NCI-H69 (cell line): ENCODE measurements at regions not wholly inside any gene's neighbourhood (a gene's known extent, or its start where the extent isn't known, plus 50 kb on each side); places are given as distances from the start of the nearest gene placed in this dataset.
"Not testable (repeated sequence)": the region's sequence is repeated elsewhere in the genome, so short reads cannot be mapped to it uniquely, and the experiment has no call there.

Experiments
- DNase-seq: peaks from one replicate; lab custom pipeline; 2025; lab: John Stamatoyannopoulos, UW

DNA sequence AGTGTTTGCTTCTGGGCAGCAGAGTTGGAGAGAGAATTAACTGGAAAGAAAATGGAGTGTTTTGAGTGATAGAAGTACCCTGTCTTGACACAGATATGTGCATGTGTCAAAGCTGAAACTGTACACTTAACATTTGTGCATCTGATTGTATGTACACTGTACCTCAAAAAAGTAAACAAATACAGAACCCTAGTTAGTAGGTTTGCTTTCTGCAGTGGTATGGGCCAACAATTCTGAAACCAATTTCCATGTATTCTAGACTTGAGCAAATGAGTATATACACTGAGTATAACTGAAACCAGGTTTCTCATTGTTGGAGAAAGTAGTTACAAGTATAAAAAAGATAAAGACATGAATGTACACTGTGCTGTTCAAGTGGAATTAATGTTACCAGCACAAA lies 52.4 kb downstream of the ELAPOR2 start:
- DNase-seq: no peak

DNA sequence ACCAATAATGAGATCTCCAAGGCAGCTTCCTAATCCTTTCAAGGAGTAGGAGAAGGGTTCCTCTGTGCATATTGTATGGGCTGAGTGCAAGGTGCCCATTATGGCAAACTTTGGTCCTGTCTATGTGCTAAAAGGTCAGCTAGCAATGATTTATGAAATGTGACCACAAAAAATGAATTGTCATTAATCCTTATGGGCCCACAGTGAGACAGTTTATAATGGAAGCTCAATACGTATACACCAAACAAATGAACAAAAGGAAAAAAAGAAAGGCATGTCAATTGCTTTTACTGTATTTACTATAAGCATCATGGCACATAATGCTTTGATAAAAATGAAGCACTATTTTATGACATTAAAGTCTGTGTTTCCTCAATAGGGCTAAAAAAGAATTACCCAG lies 54.5 kb downstream of the ELAPOR2 start:
- DNase-seq: peak; percentile 53

DNA sequence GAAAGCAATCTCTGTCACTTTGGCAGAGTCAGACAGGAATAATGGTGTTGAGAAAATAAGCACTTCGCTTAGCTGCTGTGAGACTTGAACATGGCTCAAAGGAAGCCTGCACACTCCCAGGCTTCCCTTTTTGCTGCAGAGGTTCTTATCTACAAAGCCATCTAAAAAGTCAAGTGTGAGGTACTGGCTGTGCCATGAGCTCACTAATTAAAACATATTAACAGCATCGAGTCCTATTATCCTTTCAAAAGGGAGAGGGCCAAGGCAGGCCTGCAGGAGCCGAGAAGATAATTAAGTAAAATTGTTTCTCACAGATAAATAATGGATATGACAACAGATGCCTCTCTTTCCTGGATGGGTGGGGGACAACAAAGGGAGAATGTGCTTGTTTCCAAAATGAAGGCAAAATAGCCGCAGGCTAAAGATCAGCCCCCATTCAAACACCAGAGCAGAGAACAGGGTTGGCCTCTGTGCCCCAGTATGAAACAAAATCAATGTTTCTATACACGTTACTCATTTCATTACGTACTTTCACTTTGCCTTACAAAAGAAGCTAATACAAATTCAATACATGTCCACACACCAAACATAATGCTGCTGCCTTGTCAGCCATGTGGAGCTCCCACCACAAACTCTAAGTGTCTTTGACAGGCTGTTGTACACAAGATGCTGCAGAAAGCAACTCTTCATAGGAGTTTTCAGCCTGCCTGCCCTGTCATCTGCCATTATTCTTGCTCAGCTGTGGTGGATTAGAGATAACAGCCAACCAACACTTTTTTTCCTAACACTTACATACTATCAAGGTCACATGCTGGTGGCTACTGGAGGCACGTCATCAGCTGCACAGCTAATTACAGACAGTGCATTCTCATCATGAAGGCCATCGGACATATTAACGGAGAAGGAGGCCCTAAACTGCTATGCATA lies 55.3 kb downstream of the ELAPOR2 start:
- peak; percentile 93 for DNase-seq

DNA sequence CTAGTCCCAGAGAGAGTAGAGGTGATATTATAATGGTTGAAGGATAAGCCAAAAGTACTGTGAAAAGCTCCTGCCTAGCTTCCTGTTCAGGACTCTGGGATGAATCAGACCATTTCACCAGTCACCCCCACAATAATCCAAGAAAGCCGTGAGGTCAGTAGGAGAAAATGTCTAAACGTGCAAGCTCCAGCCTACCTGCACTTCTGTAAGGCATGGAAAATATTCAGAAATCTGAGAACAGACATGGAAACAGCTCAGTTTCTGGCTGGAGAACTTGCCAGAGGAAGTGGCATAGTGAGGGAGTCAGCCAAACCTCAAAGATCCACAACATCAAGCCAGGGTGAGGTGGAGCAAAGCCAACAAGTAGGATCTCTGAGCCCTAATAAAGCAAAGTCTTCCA lies 58.2 kb downstream of the ELAPOR2 start:
- no peak for DNase-seq

DNA sequence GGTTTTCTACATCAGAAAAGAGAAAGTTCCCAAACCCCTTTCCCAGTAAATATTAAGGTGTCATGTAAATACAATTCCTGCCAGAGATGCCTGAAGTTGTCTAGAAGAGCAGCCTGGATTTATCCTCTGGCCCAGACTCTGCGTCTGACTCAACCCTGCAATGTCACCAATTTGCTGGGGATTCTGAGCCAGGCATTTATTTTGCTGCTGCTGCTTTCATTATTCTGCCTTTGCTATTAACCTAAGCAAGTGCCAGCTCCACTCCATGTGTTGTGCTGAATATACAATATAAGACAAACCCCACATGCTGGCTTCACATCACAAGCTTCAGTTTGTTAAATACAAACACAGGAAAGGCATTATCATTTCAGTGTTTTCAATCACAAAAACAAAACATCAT lies 59.1 kb downstream of the ELAPOR2 start:
- DNase-seq: peak; percentile 76

DNA sequence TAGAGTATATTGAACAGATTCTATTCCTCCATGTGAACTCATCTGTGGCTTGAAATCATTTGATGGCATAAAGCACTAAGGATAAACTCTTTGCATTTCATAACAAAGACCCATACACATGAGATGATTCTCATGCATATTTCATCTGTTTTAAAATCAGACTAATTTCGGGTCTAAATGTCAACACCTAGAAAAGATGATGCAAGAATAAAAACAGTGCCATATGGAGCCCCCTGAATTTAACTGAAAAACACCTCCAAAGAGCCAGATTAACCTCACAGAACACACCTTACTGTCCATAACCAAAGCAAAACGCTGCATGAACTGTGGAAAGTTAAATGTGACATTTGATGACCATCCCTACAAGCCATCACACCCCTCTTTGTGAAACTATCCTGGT lies 59.7 kb downstream of the ELAPOR2 start:
- DNase-seq: peak; percentile 62

DNA sequence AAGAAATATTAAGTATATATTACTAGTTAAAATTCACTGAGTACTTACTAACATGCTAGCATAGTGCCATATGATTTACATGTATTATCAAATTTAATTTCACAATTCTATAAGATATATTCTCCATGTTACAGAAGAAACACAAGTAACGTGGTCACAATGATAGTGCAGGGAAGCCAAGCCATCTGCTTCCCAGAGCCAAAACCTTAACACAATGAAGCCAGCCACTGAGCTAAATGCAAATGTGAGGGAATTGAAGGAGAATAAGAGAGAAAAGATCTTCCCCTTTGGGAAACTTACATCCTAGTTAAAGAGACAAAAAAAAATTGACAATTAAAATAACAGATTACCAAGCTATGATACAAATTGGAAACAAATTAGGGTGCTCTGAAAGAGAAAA lies 63.6 kb downstream of the ELAPOR2 start:
- peak; percentile 21 for DNase-seq

DNA sequence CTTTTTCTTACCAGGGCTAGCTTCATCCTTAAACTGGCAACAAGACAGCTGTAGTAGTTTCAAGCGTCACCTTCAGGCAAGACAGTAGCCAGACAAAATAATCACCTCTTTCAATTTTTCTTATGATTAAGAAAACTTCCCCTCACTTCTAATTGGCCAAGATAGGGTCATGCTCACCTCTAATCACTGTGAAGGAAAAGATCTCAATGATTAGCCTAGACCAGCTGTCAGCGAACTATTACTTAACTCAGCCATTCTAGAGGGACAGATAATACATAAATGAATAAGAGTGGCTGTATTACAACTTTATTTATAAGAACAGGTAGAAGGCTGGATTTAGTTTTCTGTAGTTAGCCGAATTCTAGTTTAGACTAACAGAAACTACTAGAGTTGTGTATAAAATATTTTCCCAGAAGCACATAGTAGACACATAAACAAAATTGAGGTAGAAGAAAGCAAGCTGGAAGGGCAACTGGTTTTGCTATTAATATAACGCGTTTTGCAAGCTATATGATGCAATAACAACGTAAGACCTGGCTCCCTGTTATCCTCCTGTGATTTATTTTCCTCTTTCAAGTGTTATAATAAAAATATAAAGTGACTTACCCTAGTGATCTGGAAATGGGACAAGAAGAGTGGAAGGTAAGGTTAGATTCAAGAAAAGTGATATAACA lies 64.3 kb downstream of the ELAPOR2 start:
- DNase-seq: peak; percentile 11

DNA sequence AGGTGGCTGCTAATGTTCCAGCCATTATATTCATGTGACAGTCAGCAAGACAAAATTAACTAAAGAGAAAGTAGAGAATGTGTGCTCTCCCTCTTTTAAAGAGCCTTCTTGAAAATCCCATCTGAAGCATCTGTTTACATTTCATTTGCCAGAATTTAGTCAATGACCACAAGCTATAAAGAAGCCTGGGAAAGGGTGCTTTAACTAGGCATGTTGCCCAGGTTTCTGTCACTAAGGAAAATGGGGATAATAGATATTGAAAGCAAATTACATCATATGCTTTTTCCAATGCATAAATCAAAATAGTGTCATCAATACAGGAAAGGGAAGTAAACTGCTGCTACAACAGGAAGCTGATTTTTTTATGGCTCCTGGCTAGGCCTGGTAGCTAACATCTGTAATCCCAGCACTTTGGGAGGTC lies 67.7 kb downstream of the ELAPOR2 start:
- peak; percentile 37 for DNase-seq

DNA sequence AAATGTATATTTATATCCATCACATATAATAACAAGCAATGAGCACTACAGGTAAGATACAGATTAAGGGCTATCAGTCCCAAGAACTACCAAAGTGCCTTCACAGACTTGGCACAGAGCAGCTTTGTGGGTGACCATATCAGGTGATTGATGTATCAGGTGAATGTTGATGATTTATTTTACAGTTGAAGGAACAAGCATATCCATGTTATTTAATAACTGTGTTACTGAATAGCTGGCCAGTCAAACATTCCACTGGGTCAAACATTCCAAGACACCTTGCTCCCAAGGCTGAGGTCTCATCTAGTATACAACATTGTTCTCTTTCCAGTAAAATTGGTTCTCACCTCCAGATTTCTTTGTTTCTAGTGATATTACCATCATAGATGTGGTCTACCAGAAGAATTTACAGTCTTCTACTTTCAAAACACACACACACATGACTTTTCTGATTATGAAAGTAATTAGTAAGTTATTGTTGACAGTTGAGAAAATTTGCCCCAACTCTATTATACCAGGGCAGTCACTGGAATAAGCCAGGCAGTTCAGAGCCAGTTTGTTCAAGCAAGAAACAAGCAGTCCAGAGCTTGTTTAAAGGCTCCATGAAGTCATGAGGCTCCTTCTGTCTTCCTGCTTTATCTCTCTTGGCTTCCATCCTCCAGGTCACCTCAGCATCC lies 68.2 kb downstream of the ELAPOR2 start:
- peak; percentile 37 for DNase-seq

DNA sequence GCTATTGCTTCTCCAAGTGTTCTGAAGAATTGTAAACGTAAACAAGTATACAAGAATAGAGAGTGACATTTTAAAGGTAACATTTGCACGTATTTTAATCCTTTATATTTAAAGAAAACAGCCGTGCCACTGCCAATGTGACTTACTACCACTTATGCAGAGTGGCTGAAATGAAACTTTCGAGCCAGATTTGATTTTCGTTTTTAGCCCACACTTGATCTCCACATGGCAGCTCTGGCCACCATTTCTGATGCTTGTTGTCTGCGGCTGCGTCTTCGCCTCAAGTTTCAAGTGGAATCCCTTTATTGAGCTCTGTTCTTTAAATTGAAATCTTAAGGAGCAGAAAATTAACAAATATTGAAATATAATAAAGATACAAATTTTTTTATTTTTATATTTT lies 70.0 kb downstream of the ELAPOR2 start:
- no peak for DNase-seq

DNA sequence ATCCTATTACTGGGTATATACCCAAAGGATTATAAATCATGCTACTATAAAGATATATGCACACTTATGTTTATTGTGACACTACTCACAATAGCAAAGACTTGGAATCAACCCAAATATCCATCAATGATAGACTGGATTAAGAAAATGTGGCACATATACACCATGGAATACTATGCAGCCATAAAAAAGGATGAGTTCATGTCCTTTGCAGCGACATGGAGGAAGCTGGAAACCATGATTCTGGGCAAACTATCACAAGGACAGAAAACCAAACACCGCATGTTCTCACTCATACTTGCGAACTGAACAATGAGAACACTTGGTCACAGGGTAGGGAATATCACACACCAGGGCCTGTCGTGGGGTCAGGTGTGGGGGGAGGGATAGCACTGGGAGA lies 71.6 kb downstream of the ELAPOR2 start:
- not testable (repeated sequence) for DNase-seq

DNA sequence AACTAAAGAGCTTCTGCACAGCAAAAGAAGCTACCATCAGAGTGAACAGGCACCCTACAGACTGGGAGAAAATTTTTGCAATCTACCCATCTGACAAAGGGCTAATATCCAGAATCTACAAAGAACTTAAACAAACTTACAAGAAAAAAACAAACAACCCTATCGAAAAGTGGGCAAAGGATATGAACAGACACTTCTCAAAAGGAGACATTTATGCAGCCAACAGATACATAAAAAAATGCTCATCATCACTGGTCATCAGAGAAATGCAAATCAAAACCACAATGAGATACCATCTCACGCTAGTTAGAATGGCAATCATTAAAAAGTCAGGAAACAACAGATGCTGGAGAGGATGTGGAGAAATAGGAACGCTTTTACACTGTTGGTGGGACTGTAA lies 72.1 kb downstream of the ELAPOR2 start:
- DNase-seq: not testable (repeated sequence)

DNA sequence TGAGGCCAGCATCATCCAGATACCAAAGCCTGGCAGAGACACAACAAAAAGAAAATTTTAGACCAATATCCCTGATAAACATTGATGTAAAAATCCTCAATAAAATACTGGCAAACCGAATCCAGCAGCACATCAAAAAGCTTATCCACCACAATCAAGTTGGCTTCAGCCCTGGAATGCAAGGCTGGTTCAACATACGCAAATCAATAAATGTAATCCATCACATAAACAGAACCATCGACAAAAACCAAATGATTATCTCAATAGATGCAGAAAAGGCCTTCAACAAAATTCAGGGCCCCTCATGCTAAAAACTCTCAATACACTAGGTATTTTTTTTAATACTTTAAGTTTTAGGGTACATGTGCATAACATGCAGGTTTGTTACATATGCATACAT lies 74.1 kb downstream of the ELAPOR2 start:
- DNase-seq: not testable (repeated sequence)

DNA sequence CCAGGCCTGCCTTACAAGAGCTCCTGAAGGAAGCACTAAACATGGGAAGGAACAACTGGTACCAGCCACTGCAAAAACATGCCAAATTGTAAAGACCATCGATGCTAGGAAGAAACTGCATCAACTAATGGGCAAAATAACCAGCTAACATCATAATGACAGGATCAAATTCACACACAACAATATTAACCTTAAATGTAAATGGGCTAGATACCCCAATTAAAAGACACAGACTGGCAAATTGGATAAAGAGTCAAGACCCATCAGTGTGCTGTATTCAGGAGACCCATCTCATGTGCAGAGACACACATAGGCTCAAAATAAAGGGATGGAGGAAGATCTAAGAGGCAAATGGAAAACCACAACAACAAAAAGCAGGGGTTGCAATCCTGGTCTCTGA lies 75.8 kb downstream of the ELAPOR2 start:
- DNase-seq: not testable (repeated sequence)

DNA sequence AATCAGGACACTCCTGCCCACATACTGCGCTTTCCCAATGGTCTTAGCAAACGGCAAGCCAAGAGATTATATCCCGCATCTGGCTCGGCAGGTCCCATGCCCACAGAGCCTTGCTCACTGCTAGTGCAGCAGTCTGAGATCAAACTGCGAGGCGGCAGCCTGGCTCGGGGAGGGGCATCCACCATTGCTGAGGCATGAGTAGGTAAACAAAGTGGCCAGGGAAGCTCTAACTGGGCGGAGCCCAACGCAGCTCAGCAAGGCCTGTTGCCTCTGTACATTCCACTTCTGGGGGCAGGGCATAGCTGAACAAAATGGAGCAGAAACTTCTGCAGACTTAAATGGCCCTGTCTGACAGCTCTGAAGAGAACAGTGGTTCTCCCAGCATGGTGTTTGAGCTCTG lies 77.5 kb downstream of the ELAPOR2 start:
- not testable (repeated sequence) for DNase-seq

DNA sequence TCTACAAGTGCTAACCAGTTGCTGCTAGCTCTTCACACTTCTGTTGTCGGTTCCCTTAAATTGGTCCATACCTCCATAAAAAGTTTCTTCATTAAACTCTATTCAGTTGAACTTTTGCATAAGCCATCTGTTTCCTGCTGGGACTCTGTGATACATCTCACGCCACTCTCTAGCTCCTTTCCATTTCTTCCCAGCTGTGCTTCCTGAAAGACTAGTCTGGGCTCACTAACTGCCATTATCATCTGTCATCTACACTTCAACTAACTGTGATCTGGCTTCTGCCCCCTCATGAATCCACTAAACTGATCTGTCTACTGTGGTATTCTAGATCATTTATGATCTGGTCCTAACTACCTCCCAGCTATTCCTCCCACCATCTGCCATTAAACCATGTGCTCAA lies 78.3 kb downstream of the ELAPOR2 start:
- DNase-seq: no peak

DNA sequence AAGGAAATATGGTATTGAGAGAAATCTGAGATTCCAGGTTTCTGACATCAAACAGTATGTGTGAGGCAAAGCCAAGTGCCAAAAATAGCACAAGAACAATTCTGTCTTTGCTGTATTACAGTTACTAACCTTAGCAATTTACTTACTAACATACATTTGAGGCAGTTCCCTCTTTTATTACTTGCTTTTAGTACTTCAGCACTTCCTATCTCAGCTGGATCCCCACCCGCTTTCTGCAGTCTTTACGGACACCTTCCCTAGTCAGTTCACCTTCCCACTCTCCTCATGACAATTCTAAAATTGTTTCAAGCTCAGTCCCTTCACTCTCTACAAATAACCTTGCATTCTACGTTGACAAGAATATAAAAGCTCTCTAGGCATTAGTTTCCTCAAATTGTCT lies 79.2 kb downstream of the ELAPOR2 start:
- DNase-seq: no peak

DNA sequence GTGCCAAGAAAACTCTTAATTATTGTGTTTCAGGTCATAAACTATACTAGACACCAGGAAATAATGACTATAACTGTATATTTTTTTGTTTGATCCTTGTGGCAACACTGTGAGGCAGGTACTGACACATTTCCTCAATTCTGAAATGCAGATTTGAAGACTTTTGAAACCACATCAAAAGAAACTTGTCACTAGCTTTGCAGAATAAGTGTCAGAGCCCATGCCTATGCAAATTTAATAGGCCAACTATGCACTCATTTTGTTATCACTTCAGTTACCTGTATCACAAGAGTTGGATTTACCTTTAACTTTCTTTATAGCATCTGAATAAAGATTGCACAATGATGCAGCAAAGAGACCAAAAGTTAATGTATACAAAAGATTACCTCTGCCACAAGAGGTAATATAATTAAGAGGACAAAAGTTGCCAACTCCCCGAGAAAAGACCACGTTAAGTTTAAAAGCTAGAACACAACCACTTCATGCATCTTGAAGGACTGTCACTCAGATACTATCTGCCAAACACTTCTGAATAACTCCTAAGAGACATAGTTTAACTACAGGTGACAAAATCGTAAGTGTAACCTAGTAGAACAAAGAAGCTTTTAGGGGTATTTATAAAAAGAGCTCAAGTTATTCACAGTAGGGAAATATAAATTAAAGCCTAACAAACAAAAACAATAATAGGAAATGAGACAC lies 80.5 kb downstream of the ELAPOR2 start:
- no peak for DNase-seq

DNA sequence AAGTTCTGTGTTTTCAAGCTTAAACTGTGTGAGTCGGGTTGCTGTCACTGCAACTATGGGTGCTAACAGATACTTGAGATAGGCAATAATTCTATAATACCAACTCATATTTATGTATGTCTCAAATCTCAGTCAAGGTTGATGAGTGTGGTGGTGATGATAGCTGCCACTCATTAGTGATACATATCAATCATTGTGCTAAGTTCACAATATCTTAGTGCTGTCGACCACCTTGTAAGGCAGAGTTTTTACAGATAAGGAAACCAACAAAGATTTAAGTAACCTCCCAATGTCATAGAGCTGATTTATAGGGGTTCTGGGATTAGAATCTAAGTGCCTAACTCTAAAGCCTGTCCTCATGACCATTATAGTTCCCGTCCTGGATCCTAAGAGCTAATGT lies 82.5 kb downstream of the ELAPOR2 start:
- no peak for DNase-seq

DNA sequence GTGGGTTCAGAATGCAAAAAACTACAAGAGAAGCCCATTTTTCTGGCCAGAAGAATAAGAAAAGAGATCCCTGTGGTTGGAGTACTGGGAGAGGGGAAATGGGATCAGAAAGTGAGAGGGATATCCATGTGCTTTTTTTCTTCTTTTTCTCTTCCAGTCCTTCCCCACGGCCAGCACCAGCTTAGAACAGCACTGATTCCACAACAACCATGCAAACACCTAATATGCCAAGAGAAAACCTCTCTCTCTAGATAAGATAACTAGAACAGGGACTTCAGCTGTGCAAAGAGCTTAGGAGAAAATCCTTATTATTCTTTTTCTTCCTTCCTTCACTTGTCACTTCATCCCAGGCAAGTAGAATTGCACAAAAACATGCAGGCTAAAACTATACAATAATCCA lies 83.5 kb downstream of the ELAPOR2 start:
- no peak for DNase-seq

DNA sequence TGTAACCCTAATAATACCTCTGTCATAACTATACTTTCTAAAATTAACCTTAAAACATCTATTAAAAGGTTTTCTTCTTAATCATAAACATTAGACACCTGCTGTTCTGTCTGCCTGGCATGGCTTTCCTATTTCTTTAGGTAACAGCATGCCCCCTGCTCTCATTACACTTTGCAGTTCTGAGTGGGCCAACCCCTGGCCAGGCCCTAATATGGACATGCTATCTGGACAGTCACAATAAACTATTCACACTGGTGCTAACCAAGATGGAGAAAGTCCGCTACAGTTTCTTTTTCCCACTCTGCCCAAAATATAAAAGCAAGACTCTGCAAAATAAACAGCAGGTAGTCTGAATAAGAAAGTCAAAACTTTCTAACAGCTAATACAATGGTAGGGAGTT lies 84.0 kb downstream of the ELAPOR2 start:
- peak; percentile 38 for DNase-seq
